GM10248 (cell line): ENCODE measurements at regions not wholly inside any gene's neighbourhood (a gene's known extent, or its start where the extent isn't known, plus 50 kb on each side); places are given as distances from the start of the nearest gene placed in this dataset.

Experiments
- CTCF ChIA-PET: fragments of 300-600 bp; sonication (Branson Sonifier 250); formaldehyde crosslinking; extraction: SDS; loops from one replicate; lab custom pipeline; 2021; ENCODE audit warnings: antibody characterized with exemption; lab: Yijun Ruan, JAX
- POLR2A ChIA-PET: fragments of 350-650 bp; sonication (Branson Sonifier 250); formaldehyde crosslinking; extraction: SDS; loops from one replicate; lab custom pipeline; 2020; ENCODE audit warnings: antibody characterized with exemption; lab: Yijun Ruan, JAX
- DNase-seq: peaks from one replicate; pipeline ENCODE4 v3.0.0; 2012; ENCODE audit errors: extremely low spot score
- CTCF ChIP-seq: IDR thresholded peaks from 2 replicates; pipeline ENCODE4 v1.5.1; 2012; ENCODE audit warnings: mild to moderate bottlenecking, low read depth; ENCODE audit errors: extremely low read depth, missing control alignments, control extremely low read depth

DNA sequence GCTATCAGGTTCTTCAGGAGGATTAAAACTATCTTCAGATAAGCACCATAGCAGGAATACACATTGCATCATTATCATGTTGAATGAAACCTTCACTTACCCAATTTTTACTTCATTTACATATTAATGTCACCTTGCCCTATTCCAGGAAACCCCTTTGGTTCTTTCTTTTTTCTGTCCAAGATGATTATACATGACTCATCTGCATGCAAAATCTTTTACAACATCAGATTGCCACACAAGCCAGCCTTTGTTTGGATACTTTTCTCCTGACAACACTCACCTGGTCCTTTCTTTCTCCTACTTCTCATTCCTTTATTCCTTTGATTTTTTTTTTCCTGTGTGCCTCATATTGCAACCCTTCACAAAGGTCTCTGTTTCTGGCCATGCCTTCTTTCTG lies 200.5 kb upstream of the POU3F2 start:
- no peak for DNase-seq
- no peak for TF ChIP-seq CTCF
- ChIA-PET CTCF (no interaction called here), POLR2A (no interaction called here)

GRCh38 chr6:98634569-98634968 lies 199.8 kb upstream of the POU3F2 start:
- no peak for DNase-seq
- POLR2A ChIA-PET, result no interaction called here
- CTCF ChIA-PET, result interaction anchor here (0.9 to 1.0 kb wide), 2 partner anchors 9 to 18 kb away, joined by 3 read pairs; no protein-coding TSS in a partner anchor

DNA sequence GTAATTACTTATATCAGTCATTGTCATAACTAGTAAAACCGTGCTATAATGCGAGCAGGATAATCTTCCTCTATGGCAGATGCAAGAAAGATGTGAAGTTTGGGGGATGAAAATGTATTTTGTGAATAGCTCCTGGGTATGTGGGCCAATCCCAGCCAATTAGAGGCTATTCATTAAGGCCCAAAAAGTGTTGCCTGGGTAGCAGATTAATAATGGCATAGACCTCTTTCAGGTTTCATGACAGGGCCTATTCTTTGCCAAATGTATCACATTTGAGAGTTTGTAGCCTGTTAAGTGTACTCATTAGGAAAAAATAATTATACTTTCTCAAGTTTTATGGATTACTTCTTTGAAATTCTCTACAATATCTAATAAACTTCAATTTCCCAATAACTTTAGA lies 199.2 kb upstream of the POU3F2 start:
- TF ChIP-seq CTCF, result no peak
- no peak for DNase-seq
- CTCF ChIA-PET, result interaction anchor here (0.9 to 1.0 kb wide), 2 partner anchors 10 to 18 kb away, joined by 3 read pairs; no protein-coding TSS in a partner anchor
- POLR2A ChIA-PET, result no interaction called here

More at GRCh38 chr6:98634569-98634968, 199.8 kb upstream of the POU3F2 start:
- no peak for TF ChIP-seq CTCF

- DNase-seq, result no peak
- no peak for TF ChIP-seq CTCF
- CTCF ChIA-PET, result no interaction called here
- POLR2A ChIA-PET, result interaction anchor here (0.7 kb wide), 1 partner anchor 11 kb away, joined by 4 read pairs; no protein-coding TSS in a partner anchor
Measured at GRCh38 chr6:98636941-98637340, 197.4 kb upstream of the POU3F2 start.

GRCh38 chr6:98639089-98639635 lies 195.2 kb upstream of the POU3F2 start:
- ChIA-PET POLR2A (no interaction called here), CTCF (interaction anchor here (1.0 to 1.6 kb wide), 2 partner anchors 8 to 11 kb away, joined by 3 to 4 read pairs; no protein-coding TSS in a partner anchor)
- DNase-seq, result no peak
- no peak for TF ChIP-seq CTCF

GRCh38 chr6:98640366-98640765 lies 194.0 kb upstream of the POU3F2 start:
- no peak for TF ChIP-seq CTCF
- ChIA-PET CTCF (interaction anchor here (1.0 kb wide), 1 partner anchor 9 kb away, joined by 3 read pairs; no protein-coding TSS in a partner anchor), POLR2A (no interaction called here)
- DNase-seq, result no peak
